HG02852 (cell line): ENCODE measurements at regions not wholly inside any gene's neighbourhood (a gene's known extent, or its start where the extent isn't known, plus 50 kb on each side); places are given as distances from the start of the nearest gene placed in this dataset.
"Not testable (repeated sequence)": the region's sequence is repeated elsewhere in the genome, so short reads cannot be mapped to it uniquely, and the experiment has no call there.

Experiments used
- ATAC-seq: cut with Tn5 transposase; IDR thresholded peaks from one replicate; pipeline ENCODE4 v1.9.1; 2021; ENCODE audit warnings: mild to moderate bottlenecking, moderate library complexity; ENCODE audit not compliant: unreplicated experiment

GRCh38 chr3:5899014-5899761 lies 711.7 kb downstream of the EDEM1 start:
- ATAC-seq, result no peak

- no peak for ATAC-seq
Measured at GRCh38 chr3:5917932-5918331, 730.4 kb downstream of the EDEM1 start.

- ATAC-seq, result no peak
Measured at GRCh38 chr3:5918626-5919025, 731.1 kb downstream of the EDEM1 start.

- ATAC-seq, result no peak
Measured at GRCh38 chr3:5929027-5929426, 741.5 kb downstream of the EDEM1 start.

- not testable (repeated sequence) for ATAC-seq
Measured at GRCh38 chr3:5944061-5944460, 756.6 kb downstream of the EDEM1 start.

GRCh38 chr3:5948084-5948483 lies 760.6 kb downstream of the EDEM1 start:
- ATAC-seq, result no peak

GRCh38 chr3:5951026-5951425 lies 763.5 kb downstream of the EDEM1 start:
- ATAC-seq, result no peak

- no peak for ATAC-seq
Measured at GRCh38 chr3:5972586-5972985, 785.1 kb downstream of the EDEM1 start.

GRCh38 chr3:5974630-5975322 lies 787.3 kb downstream of the EDEM1 start:
- no peak for ATAC-seq

GRCh38 chr3:5977331-5977730 lies 789.8 kb downstream of the EDEM1 start:
- no peak for ATAC-seq

GRCh38 chr3:5980475-5980874 lies 793.0 kb downstream of the EDEM1 start:
- no peak for ATAC-seq

GRCh38 chr3:5994651-5995050 lies 807.1 kb downstream of the EDEM1 start:
- ATAC-seq, result no peak

GRCh38 chr3:6018456-6018855 lies 830.9 kb downstream of the EDEM1 start:
- no peak for ATAC-seq

- no peak for ATAC-seq
Measured at GRCh38 chr3:6022621-6023020, 835.1 kb downstream of the EDEM1 start.

GRCh38 chr3:6025032-6025431 lies 835.9 kb upstream of the GRM7 start:
- ATAC-seq, result no peak

- not testable (repeated sequence) for ATAC-seq
Measured at GRCh38 chr3:6030648-6031047, 830.3 kb upstream of the GRM7 start.

GRCh38 chr3:6035626-6036025 lies 825.3 kb upstream of the GRM7 start:
- no peak for ATAC-seq

- ATAC-seq, result no peak
Measured at GRCh38 chr3:6039971-6040370, 820.9 kb upstream of the GRM7 start.

- no peak for ATAC-seq
Measured at GRCh38 chr3:6041894-6042293, 819.0 kb upstream of the GRM7 start.

- ATAC-seq, result no peak
Measured at GRCh38 chr3:6047016-6047415, 813.9 kb upstream of the GRM7 start.

GRCh38 chr3:6060251-6060650 lies 800.7 kb upstream of the GRM7 start:
- no peak for ATAC-seq
